Neural cell (in vitro differentiated cells): ENCODE measurements at regions not wholly inside any gene's neighbourhood (a gene's known extent, or its start where the extent isn't known, plus 50 kb on each side); places are given as distances from the start of the nearest gene placed in this dataset.

Source experiments
- H2AFZ ChIP-seq: fragments of 200-600, 300-800 bp; sonication (generic), shearing (Covaris generic); 2 replicates; pipeline ENCODE4 v1.6.0; 2014; ENCODE audit warnings: low read depth, mild to moderate bottlenecking, antibody characterized with exemption, low read length, moderate library complexity
- H3F3A ChIP-seq: fragments of 200-600 bp; shearing (Covaris generic); 2 replicates; pipeline ENCODE4 v1.6.1; 2016; ENCODE audit warnings: mild to moderate bottlenecking, moderate library complexity, mixed read lengths, antibody characterized with exemption, low read length; ENCODE audit not compliant: insufficient read depth, poor library complexity, severe bottlenecking
- H3K27ac ChIP-seq: fragments of 200-600, 300-800 bp; sonication (generic), shearing (Covaris generic); 2 replicates; pipeline ENCODE4 v1.5.1; 2014; ENCODE audit warnings: mild to moderate bottlenecking, low read length, moderate library complexity
- H3K27me3 ChIP-seq: fragments of 300-800, 200-600 bp; sonication (generic), shearing (Covaris generic); 2 replicates; pipeline ENCODE4 v1.6.0; 2014; ENCODE audit warnings: mild to moderate bottlenecking, low read depth, low read length, moderate library complexity; ENCODE audit not compliant: insufficient read depth
- H3K36me3 ChIP-seq: fragments of 300-800, 200-600 bp; sonication (generic), shearing (Covaris generic); 2 replicates; pipeline ENCODE4 v1.5.1; 2014; ENCODE audit warnings: mild to moderate bottlenecking, antibody characterized with exemption, low read length, moderate library complexity; ENCODE audit not compliant: insufficient read depth
- H3K4me2 ChIP-seq: fragments of 300-800, 200-600 bp; sonication (generic), shearing (Covaris generic); 2 replicates; pipeline ENCODE4 v1.6.0; 2014; ENCODE audit warnings: mild to moderate bottlenecking, low read length
- H3K4me3 ChIP-seq: fragments of 300-800, 200-600 bp; sonication (generic), shearing (Covaris generic); 2 replicates; pipeline ENCODE4 v1.5.1; 2014; ENCODE audit warnings: mild to moderate bottlenecking, low read length, moderate library complexity
- H3K79me2 ChIP-seq: fragments of 200-600 bp; shearing (Covaris generic); replicated peaks from 2 replicates; pipeline ENCODE4 v1.6.0; 2014; ENCODE audit warnings: mild to moderate bottlenecking, low read length, moderate library complexity; ENCODE audit not compliant: insufficient read depth
- H3K9ac ChIP-seq: fragments of 300-800, 200-600 bp; sonication (generic), shearing (Covaris generic); 2 replicates; pipeline ENCODE4 v1.6.1; 2016; ENCODE audit warnings: mild to moderate bottlenecking, low read length, mixed read lengths
- H3K9me2 ChIP-seq: fragments of 200-600 bp; shearing (Covaris generic); 2 replicates; pipeline ENCODE4 v1.6.1; 2016; ENCODE audit warnings: mild to moderate bottlenecking, low read length, mixed read lengths; ENCODE audit not compliant: insufficient read depth
- H3K9me3 ChIP-seq: fragments of 200-600, 300-800 bp; sonication (generic), shearing (Covaris generic); 2 replicates; pipeline ENCODE4 v1.6.1; 2016; ENCODE audit warnings: mild to moderate bottlenecking, mixed run types, low read length, moderate library complexity, mixed read lengths
- H4K20me1 ChIP-seq: fragments of 200-600 bp; shearing (Covaris generic); 2 replicates; pipeline ENCODE4 v1.6.1; 2016; ENCODE audit warnings: mild to moderate bottlenecking, mixed run types; ENCODE audit not compliant: insufficient read depth
- CTCF ChIP-seq: fragments of 450-650 bp; IDR thresholded peaks from 2 replicates; pipeline ENCODE4 v1.5.1; 2014; ENCODE audit warnings: antibody characterized with exemption, mild to moderate bottlenecking, moderate library complexity; ENCODE audit not compliant: poor library complexity, severe bottlenecking
- EP300 ChIP-seq: fragments of 450-650 bp; conservative IDR thresholded peaks from 2 replicates; pipeline ENCODE4 v1.6.1; 2014; ENCODE audit warnings: antibody characterized with exemption, mild to moderate bottlenecking, moderate library complexity; ENCODE audit not compliant: poor library complexity, severe bottlenecking
- EZH2 ChIP-seq: fragments of 200-600, 300-800 bp; shearing (Covaris generic), sonication (generic); IDR thresholded peaks from 2 replicates; pipeline ENCODE4 v1.6.1; 2014; ENCODE audit warnings: antibody characterized with exemption, low read length, borderline replicate concordance, mild to moderate bottlenecking; ENCODE audit not compliant: insufficient read depth, poor library complexity, severe bottlenecking
- MXI1 ChIP-seq: fragments of 450-650 bp; conservative IDR thresholded peaks from 2 replicates; pipeline ENCODE4 v1.6.1; 2014; ENCODE audit warnings: antibody characterized with exemption, mild to moderate bottlenecking; ENCODE audit not compliant: poor library complexity, severe bottlenecking
- POLR2AphosphoS5 ChIP-seq: IDR thresholded peaks from 2 replicates; pipeline ENCODE4 v1.6.1; 2012
- RAD21 ChIP-seq: fragments of 450-650 bp; conservative IDR thresholded peaks from 2 replicates; pipeline ENCODE4 v1.6.1; 2014; ENCODE audit warnings: antibody characterized with exemption, mild to moderate bottlenecking, moderate library complexity
- REST ChIP-seq: IDR thresholded peaks from 2 replicates; pipeline ENCODE4 v1.6.1; 2012; ENCODE audit warnings: borderline replicate concordance
- SMC3 ChIP-seq: fragments of 450-650 bp; conservative IDR thresholded peaks from 2 replicates; pipeline ENCODE4 v1.6.1; 2014; ENCODE audit warnings: antibody characterized with exemption, mild to moderate bottlenecking, moderate library complexity; ENCODE audit not compliant: poor library complexity
- TAF1 ChIP-seq: IDR thresholded peaks from 2 replicates; pipeline ENCODE4 v1.6.1; 2012; ENCODE audit warnings: low read depth

DNA sequence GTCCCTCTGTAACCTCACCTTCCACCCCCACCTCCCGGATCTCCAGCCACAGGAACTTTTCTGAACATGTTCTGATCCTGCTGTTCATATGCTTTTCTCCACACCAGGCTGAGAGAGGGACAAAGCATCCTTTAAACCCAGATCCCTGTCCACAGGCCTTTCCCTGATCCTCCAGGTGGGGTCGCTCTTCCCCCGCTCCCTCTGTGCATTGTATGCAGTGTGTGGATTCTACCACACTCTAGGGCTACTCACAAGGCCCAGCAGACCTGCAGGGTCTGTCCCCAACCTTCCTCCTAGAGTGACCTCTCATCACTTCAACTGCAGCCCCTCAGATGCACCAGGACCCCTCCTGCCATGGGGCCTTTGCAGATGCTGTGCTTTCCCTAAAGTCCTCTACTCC is 1200.6 kb downstream of the UQCRFS1 start:
- H2AFZ ChIP-seq = no peak overlapping the region
- H3K9me2 ChIP-seq = no peaks in the 10 kb centered on the region

DNA sequence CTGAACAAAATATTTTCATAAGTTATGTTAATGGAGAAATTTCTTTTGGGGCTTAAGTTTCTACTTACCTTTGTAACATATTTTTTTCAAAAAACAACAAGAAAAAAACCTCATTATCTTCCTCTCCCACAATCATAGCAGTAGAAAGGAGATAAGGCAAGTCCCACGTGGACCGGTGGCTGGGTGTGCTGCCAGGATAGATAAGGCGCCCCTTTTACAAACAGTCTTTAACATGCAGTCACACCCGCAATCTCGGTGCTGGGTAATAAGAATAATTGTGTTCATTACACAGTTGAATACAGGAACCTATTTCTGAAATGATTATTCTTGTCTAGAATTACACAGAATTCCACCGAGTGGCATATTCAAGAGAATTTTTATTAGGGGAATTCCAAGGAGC is 1202.3 kb downstream of the UQCRFS1 start:
- H3K36me3 ChIP-seq = no peaks in the 10 kb centered on the region
- no peak overlapping the region for H2AFZ ChIP-seq
- no peaks in the 10 kb centered on the region for H3K9me3 ChIP-seq
- H3K4me2 ChIP-seq = no peak overlapping the region
- H3K27ac ChIP-seq = no peak overlapping the region
- H3K4me3 ChIP-seq = no peak overlapping the region
- H3K79me2 ChIP-seq = no peaks in the 10 kb centered on the region
- TF ChIP-seq RAD21 (no peak), MXI1 (no peak), EZH2 (no peak), EP300 (no peak), SMC3 (no peak), CTCF (no peak), REST (no peak), POLR2AphosphoS5 (no peak), TAF1 (no peak)
- no peak overlapping the region for H3K9ac ChIP-seq
- H4K20me1 ChIP-seq = no peaks in the 10 kb centered on the region
- H3K27me3 ChIP-seq = no peaks in the 10 kb centered on the region
- H3F3A ChIP-seq = no peaks in the 10 kb centered on the region
- no peaks in the 10 kb centered on the region for H3K9me2 ChIP-seq

More for the DNA sequence above, 1200.6 kb downstream of the UQCRFS1 start:
- Histone ChIP-seq H3K9ac (no peak overlapping the region), H3K27ac (no peak overlapping the region), H3K27me3 (no peaks in the 10 kb centered on the region), H3K4me2 (no peak overlapping the region), H3K9me3 (no peaks in the 10 kb centered on the region), H4K20me1 (no peaks in the 10 kb centered on the region), H3K4me3 (no peak overlapping the region), H3K36me3 (no peaks in the 10 kb centered on the region), H3K79me2 (no peaks in the 10 kb centered on the region), H3F3A (no peaks in the 10 kb centered on the region)
- TF ChIP-seq SMC3 = no peak

DNA sequence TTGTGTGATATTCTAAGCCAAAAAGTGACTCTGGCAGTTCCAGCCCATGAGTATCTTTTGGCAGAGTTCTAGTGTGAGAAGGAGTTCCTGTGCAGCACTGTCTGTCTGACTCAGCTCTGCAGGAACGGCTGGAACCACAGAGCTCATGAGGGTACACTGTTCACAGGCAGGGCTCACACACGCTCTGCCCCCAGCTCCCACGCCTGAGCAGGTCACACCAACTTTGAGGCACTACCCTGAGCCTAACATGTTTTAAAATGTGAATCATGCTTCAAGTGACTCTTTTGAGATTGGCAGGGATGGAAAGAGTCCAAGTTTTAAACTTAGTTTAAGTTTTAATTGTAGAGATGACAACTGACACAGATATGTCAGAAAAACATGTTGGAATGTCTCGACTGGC is 1203.3 kb downstream of the UQCRFS1 start:
- H3K4me2 ChIP-seq = no peak overlapping the region
- no peak overlapping the region for H2AFZ ChIP-seq
- H3F3A ChIP-seq = no peaks in the 10 kb centered on the region
- H3K9ac ChIP-seq = no peak overlapping the region
- no peak overlapping the region for H3K27ac ChIP-seq
- no peak overlapping the region for H3K4me3 ChIP-seq
- H3K27me3 ChIP-seq = no peaks in the 10 kb centered on the region
- H3K9me3 ChIP-seq = no peaks in the 10 kb centered on the region
- H4K20me1 ChIP-seq = no peaks in the 10 kb centered on the region
- TF ChIP-seq EZH2 (no peak), MXI1 (no peak), RAD21 (no peak), EP300 (no peak), REST (no peak)
- H3K79me2 ChIP-seq = no peaks in the 10 kb centered on the region
- H3K9me2 ChIP-seq = no peaks in the 10 kb centered on the region
- no peaks in the 10 kb centered on the region for H3K36me3 ChIP-seq
